Loucy (cell line): ENCODE measurements at regions not wholly inside any gene's neighbourhood (a gene's known extent, or its start where the extent isn't known, plus 50 kb on each side); places are given as distances from the start of the nearest gene placed in this dataset.

Experiments used
- EZH2phosphoT487 ChIP-seq: fragments of 200-600 bp; IDR thresholded peaks from 2 replicates; pipeline ENCODE4 v1.6.1; 2018; ENCODE audit warnings: antibody characterized with exemption, mild to moderate bottlenecking, moderate library complexity, borderline replicate concordance
- TF ChIP-seq, protein P1 (sequence below): fragments of 200-600 bp; sonication (generic); conservative IDR thresholded peaks from 2 replicates; pipeline ENCODE4 v1.5.1; 2014; ENCODE audit warnings: mild to moderate bottlenecking, antibody characterized with exemption, low read length

DNA sequence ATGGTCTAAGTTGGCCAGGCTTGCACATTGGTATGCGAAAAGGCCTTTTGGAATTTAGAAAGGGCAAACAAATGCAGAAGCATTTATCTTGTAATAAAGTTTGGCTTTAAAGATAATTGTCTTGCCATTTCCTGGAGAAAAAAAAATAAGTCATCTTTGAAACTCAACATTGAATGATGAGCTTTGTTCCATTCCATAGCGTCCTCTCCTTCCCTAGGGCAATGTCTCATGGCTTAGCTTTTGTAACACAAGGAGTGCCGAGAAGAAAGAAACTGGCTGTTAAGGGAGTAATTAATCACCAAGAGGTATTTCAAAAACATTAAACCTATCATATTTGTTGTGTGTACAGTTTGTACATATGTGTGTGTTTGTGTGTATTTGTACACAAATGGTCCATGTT lies 372.3 kb downstream of the NPIPA8 start:
- TF ChIP-seq, protein P1, sequence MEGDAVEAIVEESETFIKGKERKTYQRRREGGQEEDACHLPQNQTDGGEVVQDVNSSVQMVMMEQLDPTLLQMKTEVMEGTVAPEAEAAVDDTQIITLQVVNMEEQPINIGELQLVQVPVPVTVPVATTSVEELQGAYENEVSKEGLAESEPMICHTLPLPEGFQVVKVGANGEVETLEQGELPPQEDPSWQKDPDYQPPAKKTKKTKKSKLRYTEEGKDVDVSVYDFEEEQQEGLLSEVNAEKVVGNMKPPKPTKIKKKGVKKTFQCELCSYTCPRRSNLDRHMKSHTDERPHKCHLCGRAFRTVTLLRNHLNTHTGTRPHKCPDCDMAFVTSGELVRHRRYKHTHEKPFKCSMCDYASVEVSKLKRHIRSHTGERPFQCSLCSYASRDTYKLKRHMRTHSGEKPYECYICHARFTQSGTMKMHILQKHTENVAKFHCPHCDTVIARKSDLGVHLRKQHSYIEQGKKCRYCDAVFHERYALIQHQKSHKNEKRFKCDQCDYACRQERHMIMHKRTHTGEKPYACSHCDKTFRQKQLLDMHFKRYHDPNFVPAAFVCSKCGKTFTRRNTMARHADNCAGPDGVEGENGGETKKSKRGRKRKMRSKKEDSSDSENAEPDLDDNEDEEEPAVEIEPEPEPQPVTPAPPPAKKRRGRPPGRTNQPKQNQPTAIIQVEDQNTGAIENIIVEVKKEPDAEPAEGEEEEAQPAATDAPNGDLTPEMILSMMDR = no peak
- no peak for TF ChIP-seq EZH2phosphoT487
